Activated CD4-positive, alpha-beta T cell treated with anti-CD3 and anti-CD28 coated beads, Interleukin-2, amount 10 ng/mL, durations not matched to agents 7 days and 5 days (primary cell): ENCODE measurements at regions not wholly inside any gene's neighbourhood (a gene's known extent, or its start where the extent isn't known, plus 50 kb on each side); places are given as distances from the start of the nearest gene placed in this dataset.

Source experiments
- CTCF ChIA-PET: fragments of 350-600 bp; sonication (Branson Sonifier 250); formaldehyde crosslinking; loops from one replicate; lab custom pipeline; 2021; ENCODE audit warnings: antibody characterized with exemption; lab: Charles Lee
- POLR2A ChIA-PET: fragments of 350-600 bp; sonication (Branson Sonifier 250); formaldehyde crosslinking; loops from one replicate; lab custom pipeline; 2021; ENCODE audit warnings: antibody characterized with exemption; lab: Charles Lee
- DNase-seq: peaks from one replicate; pipeline ENCODE4 v3.0.0-alpha.2; 2020
- H3K27ac Mint-ChIP-seq: one replicate; pipeline ENCODE4 v1.8.0; 2021; ENCODE audit warnings: mild to moderate bottlenecking, moderate library complexity, mixed read lengths
- H3K27me3 Mint-ChIP-seq: one replicate; pipeline ENCODE4 v1.8.0; 2021; ENCODE audit warnings: mixed read lengths
- H3K36me3 Mint-ChIP-seq: one replicate; pipeline ENCODE4 v1.8.0; 2021; ENCODE audit warnings: low read depth, mixed read lengths
- H3K4me1 Mint-ChIP-seq: one replicate; pipeline ENCODE4 v1.8.0; 2021; ENCODE audit warnings: mixed read lengths
- H3K4me3 Mint-ChIP-seq: one replicate; pipeline ENCODE4 v1.8.0; 2021; ENCODE audit warnings: mild to moderate bottlenecking, moderate library complexity, mixed read lengths
- H3K9me3 Mint-ChIP-seq: one replicate; pipeline ENCODE4 v1.8.0; 2021; ENCODE audit warnings: mixed read lengths

DNA sequence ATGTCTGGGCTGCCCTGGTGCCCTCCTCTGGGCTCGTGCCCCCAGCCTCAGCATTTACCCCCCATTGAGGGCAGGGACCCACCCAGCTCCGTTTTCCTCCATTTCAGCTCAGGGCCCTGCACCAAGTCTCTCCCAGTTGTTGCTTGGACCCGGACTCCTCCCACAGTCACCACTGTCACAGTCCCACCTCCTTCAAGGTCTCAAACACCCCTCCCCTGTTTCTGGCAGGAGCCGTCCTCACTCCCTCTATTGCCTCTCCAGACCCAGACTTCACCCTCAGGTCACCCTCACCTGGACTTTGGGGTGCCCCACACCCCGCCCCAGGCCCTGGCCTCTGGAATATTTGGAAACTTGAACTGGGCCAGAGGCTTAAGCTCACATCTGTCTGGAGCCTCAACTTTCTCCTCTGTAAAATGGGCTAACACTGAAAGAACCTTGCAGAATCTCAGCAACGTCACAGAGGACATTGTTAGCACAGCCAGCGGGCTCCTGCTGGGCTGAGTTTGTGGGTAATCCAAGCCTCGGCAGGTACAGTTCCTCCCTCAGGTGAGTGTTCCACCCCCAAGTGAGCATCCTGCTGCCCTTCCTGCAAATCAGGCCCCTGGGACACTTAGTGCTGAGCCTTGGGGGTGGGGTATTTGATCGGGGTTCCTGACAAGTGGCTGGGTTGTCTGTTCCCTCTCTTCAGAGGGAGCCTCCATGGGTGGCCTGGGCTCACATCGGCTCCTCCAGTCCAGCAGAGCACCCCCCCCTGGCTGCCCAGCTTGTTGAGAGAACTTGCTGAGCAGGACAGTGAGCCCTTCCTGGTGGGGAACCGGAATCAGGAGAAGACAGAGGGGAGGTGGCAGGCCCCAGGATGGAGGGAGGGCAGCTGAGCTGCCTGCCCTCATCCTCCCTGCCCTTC is 130.1 kb downstream of the C9orf50 start:
- Mint-ChIP-seq H3K36me3 (peaks cover 10% of the 10 kb centered on the region), H3K9me3 (no peaks in the 10 kb centered on the region), H3K27ac (peak overlapping the region; percentile 96), H3K4me1 (peaks cover 60% of the 10 kb centered on the region), H3K27me3 (no peaks in the 10 kb centered on the region), H3K4me3 (peak overlapping the region; percentile 77)
- no peak for DNase-seq
- ChIA-PET POLR2A (no interaction called here), CTCF (interaction anchor here (0.6 to 1.8 kb wide), 3 partner anchors 10 to 104 kb away, joined by 3 to 4 read pairs (median 4); no protein-coding TSS in a partner anchor)

- H3K36me3 Mint-ChIP-seq, result peaks cover 10% of the 10 kb centered on the region
- peak overlapping the region; percentile 77 for H3K4me3 Mint-ChIP-seq
- POLR2A ChIA-PET, result no interaction called here
- CTCF ChIA-PET, result interaction anchor here (0.5 to 1.8 kb wide), 2 partner anchors 94 to 534 kb away, joined by 4 read pairs; no protein-coding TSS in a partner anchor
- peak; percentile 71 for DNase-seq
- peak overlapping the region; percentile 96 for H3K27ac Mint-ChIP-seq
- H3K9me3 Mint-ChIP-seq, result no peaks in the 10 kb centered on the region
- H3K27me3 Mint-ChIP-seq, result no peaks in the 10 kb centered on the region
- H3K4me1 Mint-ChIP-seq, result peaks cover 59% of the 10 kb centered on the region
Observed at GRCh38 chr9:129489838-129490582, 130.9 kb downstream of the C9orf50 start.

DNA sequence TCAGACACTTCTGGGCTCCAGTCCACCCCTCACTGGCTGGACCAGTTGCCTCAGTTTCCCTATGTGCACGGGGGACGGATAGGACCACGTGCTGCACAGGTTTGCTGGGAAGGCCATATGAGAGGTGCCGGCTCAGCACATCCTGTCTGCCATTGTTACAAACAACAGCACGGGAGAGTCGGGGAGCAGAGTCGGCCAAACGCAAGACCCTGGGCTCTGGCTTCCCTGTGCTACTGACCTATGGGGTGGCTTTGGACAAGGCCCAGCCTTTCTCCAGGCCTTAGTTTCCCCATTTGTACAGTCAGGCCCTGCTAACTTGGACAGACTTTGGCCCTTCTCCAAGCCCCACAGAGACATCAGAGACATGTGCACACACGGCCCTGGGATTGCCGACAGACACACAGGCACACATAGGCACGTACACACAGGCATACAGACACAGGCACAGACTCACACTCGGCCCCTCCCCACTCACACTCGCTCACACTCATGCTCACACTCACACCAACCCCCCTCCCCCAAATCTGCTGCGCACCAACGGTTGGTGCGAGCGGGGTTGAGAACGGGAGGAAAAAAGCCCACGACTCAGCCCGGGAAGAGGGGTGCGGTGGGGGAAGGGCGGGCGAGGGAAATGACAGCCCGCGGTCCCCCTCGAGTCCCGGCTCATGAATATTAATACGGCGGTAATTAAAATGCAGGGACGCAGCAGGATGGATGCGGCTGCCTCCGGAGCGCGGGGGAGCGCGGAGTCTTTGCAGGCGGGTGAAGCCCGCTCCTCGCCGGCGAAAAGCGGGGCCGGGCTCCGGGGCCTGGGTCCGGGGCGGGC is 133.0 kb downstream of the C9orf50 start:
- peak overlapping the region; percentile 91 for H3K27ac Mint-ChIP-seq
- H3K9me3 Mint-ChIP-seq, result no peaks in the 10 kb centered on the region
- ChIA-PET CTCF (interaction anchor here (0.6 to 1.3 kb wide), 2 partner anchors 22 to 455 kb away, joined by 3 to 4 read pairs; no protein-coding TSS in a partner anchor), POLR2A (no interaction called here)
- H3K4me3 Mint-ChIP-seq, result peak overlapping the region; percentile 74
- DNase-seq, result peak; percentile 36
- H3K27me3 Mint-ChIP-seq, result peaks cover 5% of the 10 kb centered on the region
- H3K36me3 Mint-ChIP-seq, result peaks cover 9% of the 10 kb centered on the region
- H3K4me1 Mint-ChIP-seq, result peaks cover 66% of the 10 kb centered on the region

- DNase-seq, result no peak
- POLR2A ChIA-PET, result no interaction called here
- Mint-ChIP-seq H3K27ac (peak overlapping the region; percentile 91), H3K9me3 (no peaks in the 10 kb centered on the region), H3K4me1 (peaks cover 62% of the 10 kb centered on the region), H3K27me3 (peaks cover 5% of the 10 kb centered on the region), H3K36me3 (peaks cover 6% of the 10 kb centered on the region), H3K4me3 (peak overlapping the region; percentile 74)
- CTCF ChIA-PET, result interaction anchor here (0.6 to 1.3 kb wide), 3 partner anchors 21 to 454 kb away, joined by 3 to 4 read pairs (median 3); no protein-coding TSS in a partner anchor
Observed at GRCh38 chr9:129486756-129487657, 133.9 kb downstream of the C9orf50 start.

DNA sequence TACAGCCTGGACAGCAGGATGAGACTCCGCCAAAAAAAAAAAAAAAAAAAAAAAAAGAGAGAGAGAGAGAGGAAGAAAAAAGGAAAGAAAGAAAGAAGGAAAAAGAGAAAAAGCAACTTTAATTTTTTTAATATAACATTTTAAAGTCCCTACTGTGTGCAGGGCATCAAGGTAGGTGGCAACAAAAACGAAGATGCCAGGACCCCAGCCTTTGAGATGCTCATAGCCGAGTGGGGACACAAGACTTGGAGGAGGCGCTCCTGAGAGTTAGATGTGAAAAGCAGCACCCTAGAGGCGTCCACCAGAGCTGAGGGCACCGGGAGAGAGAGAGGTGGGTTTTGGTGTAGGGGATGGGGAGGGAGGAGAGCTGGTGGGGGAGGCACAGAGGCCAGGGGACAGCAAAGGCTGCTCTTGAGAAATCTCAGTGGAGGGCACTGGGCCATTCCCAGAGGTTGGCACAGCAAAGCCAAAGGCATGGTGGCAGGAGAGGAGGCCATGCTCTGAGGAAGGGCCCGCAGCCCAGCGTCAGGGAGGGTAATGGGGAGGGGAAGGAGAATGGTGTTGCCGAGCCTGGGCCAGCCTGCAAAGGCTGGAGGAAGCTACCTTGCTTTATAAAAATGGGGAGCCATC is 135.6 kb downstream of the C9orf50 start:
- H3K4me3 Mint-ChIP-seq, result no peak overlapping the region
- H3K27me3 Mint-ChIP-seq, result peaks cover 18% of the 10 kb centered on the region
- H3K27ac Mint-ChIP-seq, result peak overlapping the region; percentile 55
- no peaks in the 10 kb centered on the region for H3K9me3 Mint-ChIP-seq
- POLR2A ChIA-PET, result interaction anchor here (0.6 kb wide), 2 partner anchors 457 to 672 kb away, joined by 4 read pairs; partner anchors contain the start of gene SH3GLB2
- no peak for DNase-seq
- H3K36me3 Mint-ChIP-seq, result peaks cover 2% of the 10 kb centered on the region
- H3K4me1 Mint-ChIP-seq, result peaks cover 47% of the 10 kb centered on the region
- CTCF ChIA-PET, result interaction anchor here (1.6 kb wide), 1 partner anchor 11 kb away, joined by 7 read pairs; no protein-coding TSS in a partner anchor

DNA sequence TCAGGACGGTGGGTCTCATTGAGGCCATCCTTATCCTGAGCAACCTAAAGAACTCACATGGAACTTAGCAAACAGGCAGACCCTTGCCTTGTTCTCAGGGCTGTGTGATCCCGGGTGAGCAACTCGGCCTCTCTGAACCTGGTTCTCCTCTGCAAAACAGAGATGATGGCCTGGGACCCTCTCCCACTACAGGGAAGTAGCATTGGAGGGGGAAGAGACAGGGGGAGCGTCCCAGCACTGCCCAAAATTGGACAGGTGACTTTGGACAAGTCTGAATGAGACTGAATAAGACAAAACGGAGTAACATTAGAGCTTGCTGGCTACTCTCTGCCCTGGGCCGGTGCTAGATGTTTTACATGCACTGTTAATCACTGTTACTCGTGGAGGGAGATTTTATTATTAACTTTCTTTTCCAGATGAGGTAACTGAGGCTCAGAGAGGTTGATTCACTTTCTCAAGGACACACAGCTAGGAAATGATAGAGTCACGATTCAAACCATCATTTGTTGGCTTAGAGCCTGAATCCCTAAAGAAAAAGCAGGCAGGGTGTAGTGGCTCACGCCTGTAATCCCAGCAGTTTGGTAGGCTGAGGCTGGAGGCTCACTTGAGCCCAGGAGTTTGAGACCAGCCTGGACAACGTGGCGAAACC is 136.4 kb downstream of the C9orf50 start:
- no peak for DNase-seq
- ChIA-PET POLR2A (no interaction called here), CTCF (interaction anchor here (0.8 to 1.6 kb wide), 4 partner anchors 9 to 24 kb away, joined by 3 to 7 read pairs (median 3); no protein-coding TSS in a partner anchor)
- peaks cover 39% of the 10 kb centered on the region for H3K4me1 Mint-ChIP-seq
- H3K27ac Mint-ChIP-seq, result no peak overlapping the region
- H3K36me3 Mint-ChIP-seq, result no peaks in the 10 kb centered on the region
- peaks cover 18% of the 10 kb centered on the region for H3K27me3 Mint-ChIP-seq
- no peak overlapping the region for H3K4me3 Mint-ChIP-seq
- no peaks in the 10 kb centered on the region for H3K9me3 Mint-ChIP-seq

- Mint-ChIP-seq H3K27ac (no peak overlapping the region), H3K4me3 (peak overlapping the region; percentile 48), H3K36me3 (no peaks in the 10 kb centered on the region), H3K27me3 (peaks cover 22% of the 10 kb centered on the region), H3K4me1 (peaks cover 34% of the 10 kb centered on the region), H3K9me3 (no peaks in the 10 kb centered on the region)
- ChIA-PET CTCF (interaction anchor here (0.8 to 1.6 kb wide), 7 partner anchors 9 to 23 kb away, joined by 3 to 5 read pairs (median 3); no protein-coding TSS in a partner anchor), POLR2A (interaction anchor here (1.1 kb wide), 1 partner anchor 12 kb away, joined by 3 read pairs; no protein-coding TSS in a partner anchor)
- DNase-seq, result no peak
Observed at GRCh38 chr9:129483415-129484351, 137.2 kb downstream of the C9orf50 start.

DNA sequence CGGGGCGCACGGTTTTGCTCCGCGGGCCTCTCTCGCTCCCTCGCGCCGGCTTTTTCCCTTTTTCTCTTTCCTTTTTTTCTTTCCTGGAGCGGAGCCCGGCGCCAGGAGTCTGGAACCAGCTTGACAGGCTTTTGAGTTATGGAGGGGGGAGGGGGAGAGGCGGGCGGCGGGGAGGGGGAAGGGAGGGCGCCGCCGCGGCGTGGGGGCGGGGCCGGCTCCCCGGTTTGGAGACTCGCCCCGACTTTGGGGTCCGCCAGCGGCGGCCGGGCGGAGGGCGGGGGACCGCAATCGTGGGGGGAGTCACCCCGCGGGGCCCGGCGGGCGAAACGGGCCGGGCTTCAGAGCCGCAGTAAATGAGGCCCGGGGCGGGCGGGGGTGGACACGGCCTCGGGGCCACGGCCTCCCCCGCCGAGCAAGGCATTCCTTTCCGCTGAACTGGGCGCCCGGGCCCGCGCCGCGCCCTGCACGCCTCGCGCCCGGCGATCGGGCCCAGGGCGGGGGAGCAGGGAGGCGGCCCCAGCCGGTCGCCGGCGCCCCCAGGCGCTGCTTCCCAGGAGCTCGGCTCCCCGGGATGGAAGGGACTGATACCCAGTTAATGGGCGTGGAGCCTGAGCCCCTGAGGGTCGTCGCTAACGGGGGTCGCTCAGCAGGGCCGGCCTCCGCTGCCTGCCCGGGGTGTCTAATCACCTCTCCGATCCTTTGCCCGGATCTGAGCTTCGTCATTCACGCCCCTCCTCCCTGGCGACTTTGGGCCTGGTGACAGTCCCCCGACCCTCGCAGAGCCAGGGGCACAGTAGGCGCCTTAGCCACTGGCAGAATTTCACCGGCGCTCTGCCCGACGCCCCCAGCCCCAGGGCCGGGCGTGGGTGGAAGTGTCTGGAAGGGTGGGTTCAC is 138.1 kb downstream of the C9orf50 start:
- ChIA-PET CTCF (interaction anchor here (0.9 to 1.6 kb wide), 6 partner anchors 10 to 101 kb away, joined by 3 to 5 read pairs (median 3); no protein-coding TSS in a partner anchor), POLR2A (interaction anchor here (1.1 kb wide), 1 partner anchor 13 kb away, joined by 3 read pairs; no protein-coding TSS in a partner anchor)
- peaks cover 30% of the 10 kb centered on the region for H3K4me1 Mint-ChIP-seq
- peaks cover 22% of the 10 kb centered on the region for H3K27me3 Mint-ChIP-seq
- peak overlapping the region; percentile 48 for H3K4me3 Mint-ChIP-seq
- no peak overlapping the region for H3K27ac Mint-ChIP-seq
- H3K36me3 Mint-ChIP-seq, result no peaks in the 10 kb centered on the region
- no peaks in the 10 kb centered on the region for H3K9me3 Mint-ChIP-seq
- DNase-seq, result no peak
